Peyer's patch (tissue), 4 donors: ENCODE measurements at regions not wholly inside any gene's neighbourhood (a gene's known extent, or its start where the extent isn't known, plus 50 kb on each side); places are given as distances from the start of the nearest gene placed in this dataset.

ENCODE experiments used
- CTCF ChIP-seq, 6 experiments: fragments of 450-650 bp in 4 of 6; fragments of 200-600 bp in 2 of 6; sonication (generic) in 1 of 6; IDR thresholded peaks; one replicate each; pipeline ENCODE4 v1.5.1; 2017 to 2019; ENCODE audit warnings: antibody characterized with exemption in 6 of 6, mild to moderate bottlenecking in 3 of 6, moderate library complexity in 1 of 6
- POLR2A ChIP-seq, 2 donors: fragments of 450-650 bp; IDR thresholded peaks; one replicate each; pipeline ENCODE4 v1.5.1; 2017; ENCODE audit warnings: antibody characterized with exemption in 2 of 2, mild to moderate bottlenecking in 2 of 2, moderate library complexity in 2 of 2

GRCh38 chr9:36738318-36738976 is 165.8 kb downstream of the MELK start:
- no peak for TF ChIP-seq CTCF (IDR thresholded peaks at IDR 0.05)
- TF ChIP-seq POLR2A (IDR thresholded peaks at IDR 0.05): no peak
